PC-9 (cell line): ENCODE measurements at regions not wholly inside any gene's neighbourhood (a gene's known extent, or its start where the extent isn't known, plus 50 kb on each side); places are given as distances from the start of the nearest gene placed in this dataset.

Source experiments
- BruUV-seq: library from RNA; stranded (reverse); fragments of 400-500 nt; replicated peaks from 2 replicates; lab custom pipeline; 2021; lab: Mats Ljungman, UMichigan
- CTCF ChIA-PET: fragments of 300-600 bp; sonication (Branson Sonifier 250); formaldehyde crosslinking; loops from one replicate; lab custom pipeline; 2022; ENCODE audit warnings: antibody characterized with exemption; lab: Charles Lee
- POLR2A ChIA-PET: fragments of 300-600 bp; sonication (Branson Sonifier 250); formaldehyde crosslinking; loops from one replicate; lab custom pipeline; 2022; ENCODE audit warnings: antibody characterized with exemption; ENCODE audit not compliant: unreplicated experiment; lab: Charles Lee
- DNase-seq, 2 experiments: peaks; one replicate each; pipeline versions ENCODE4 v3.0.0 to v3.0.0-alpha.2; 2015 to 2022; ENCODE audit warnings: mixed read lengths in 1 of 2
- H2AFZ ChIP-seq: fragments of 200-600 bp; sonication (generic); 2 replicates; pipeline ENCODE4 v1.8.1; 2017; ENCODE audit warnings: antibody characterized with exemption
- H3F3A ChIP-seq: fragments of 200-600 bp; sonication (generic); 2 replicates; pipeline ENCODE4 v1.8.1; 2017; ENCODE audit warnings: antibody characterized with exemption, mild to moderate bottlenecking, low read depth; ENCODE audit not compliant: insufficient read depth
- H3K27ac ChIP-seq: fragments of 200-600 bp; sonication (generic); 2 replicates; pipeline ENCODE4 v1.6.1; 2016; ENCODE audit warnings: mixed run types
- H3K27me3 ChIP-seq: fragments of 200-600 bp; sonication (generic); 2 replicates; pipeline ENCODE4 v1.6.1; 2016; ENCODE audit warnings: low read depth, mixed run types; ENCODE audit not compliant: insufficient read depth
- H3K36me3 ChIP-seq: fragments of 200-600 bp; sonication (generic); 2 replicates; pipeline ENCODE4 v1.6.1; 2016; ENCODE audit warnings: low read depth, mixed run types
- H3K4me1 ChIP-seq: fragments of 200-600 bp; sonication (generic); replicated peaks from 2 replicates; pipeline ENCODE4 v1.6.1; 2016; ENCODE audit warnings: mixed run types; ENCODE audit not compliant: insufficient read depth
- H3K4me2 ChIP-seq: fragments of 200-600 bp; sonication (generic); 2 replicates; pipeline ENCODE4 v1.6.1; 2017; ENCODE audit warnings: mixed run types
- H3K4me3 ChIP-seq: fragments of 200-600 bp; sonication (generic); 2 replicates; pipeline ENCODE4 v1.6.1; 2016; ENCODE audit warnings: mixed run types
- H3K79me2 ChIP-seq: fragments of 200-600 bp; sonication (generic); 2 replicates; pipeline ENCODE4 v1.6.1; 2017; ENCODE audit warnings: low read depth, mixed run types
- H3K9me2 ChIP-seq: fragments of 200-600 bp; sonication (generic); 2 replicates; pipeline ENCODE4 v1.8.1; 2017; ENCODE audit warnings: mild to moderate bottlenecking; ENCODE audit not compliant: insufficient read depth
- H3K9me3 ChIP-seq: fragments of 200-600 bp; sonication (generic); 2 replicates; pipeline ENCODE4 v1.8.1; 2016; ENCODE audit warnings: low read depth; ENCODE audit not compliant: insufficient read depth
- H4K20me1 ChIP-seq: fragments of 200-600 bp; sonication (generic); 2 replicates; pipeline ENCODE4 v1.8.1; 2017; ENCODE audit not compliant: insufficient read depth
- EZH2 ChIP-seq: fragments of 200-600 bp; sonication (generic); IDR thresholded peaks from 2 replicates; pipeline ENCODE4 v1.8.0; 2017; ENCODE audit warnings: antibody characterized with exemption, low read depth
- intact Hi-C: fragments of 100-400 bp; cut with micrococcal nuclease; formaldehyde crosslinking; loops from one replicate; pipeline ENCODE4 v1.10.0; 2022; ENCODE audit not compliant: unreplicated experiment
- TF ChIP-seq, protein P1 (sequence below): fragments of 200-600 bp; sonication (generic); conservative IDR thresholded peaks from 2 replicates; pipeline ENCODE4 v1.6.1; 2017; ENCODE audit warnings: mixed run types, antibody characterized with exemption, mild to moderate bottlenecking, moderate library complexity

DNA sequence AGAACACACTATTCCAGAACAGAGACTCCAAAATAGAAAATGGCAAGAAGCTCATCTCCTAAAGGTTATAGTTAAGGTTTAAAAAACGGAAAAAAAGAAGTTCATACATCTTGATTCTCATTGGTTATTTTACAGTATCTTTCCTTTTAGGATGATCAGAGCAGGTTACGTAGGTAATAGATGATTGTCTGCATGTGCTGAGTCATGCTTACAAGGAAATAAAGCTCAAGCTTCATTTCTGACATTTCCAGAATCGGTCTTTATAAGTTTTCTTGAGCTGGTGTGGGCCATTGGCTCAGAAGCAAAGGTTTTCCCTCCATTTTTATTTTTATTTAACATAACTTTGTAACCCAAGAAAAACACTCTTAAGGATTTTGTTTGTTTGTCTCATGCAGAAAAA, 1030.3 kb upstream of the CDH8 start:
- Histone ChIP-seq H2AFZ (no peak overlapping the region), H3K4me3 (no peak overlapping the region), H3F3A (no peaks in the 10 kb centered on the region), H3K27me3 (no peaks in the 10 kb centered on the region), H3K79me2 (no peaks in the 10 kb centered on the region), H3K4me1 (no peaks in the 10 kb centered on the region), H4K20me1 (no peaks in the 10 kb centered on the region), H3K36me3 (no peaks in the 10 kb centered on the region), H3K9me2 (no peaks in the 10 kb centered on the region), H3K9me3 (no peaks in the 10 kb centered on the region), H3K27ac (no peak overlapping the region), H3K4me2 (0 out of 2 replicates have a peak overlapping the region, but pooled peaks have one; percentile 6)
- TF ChIP-seq, protein P1, sequence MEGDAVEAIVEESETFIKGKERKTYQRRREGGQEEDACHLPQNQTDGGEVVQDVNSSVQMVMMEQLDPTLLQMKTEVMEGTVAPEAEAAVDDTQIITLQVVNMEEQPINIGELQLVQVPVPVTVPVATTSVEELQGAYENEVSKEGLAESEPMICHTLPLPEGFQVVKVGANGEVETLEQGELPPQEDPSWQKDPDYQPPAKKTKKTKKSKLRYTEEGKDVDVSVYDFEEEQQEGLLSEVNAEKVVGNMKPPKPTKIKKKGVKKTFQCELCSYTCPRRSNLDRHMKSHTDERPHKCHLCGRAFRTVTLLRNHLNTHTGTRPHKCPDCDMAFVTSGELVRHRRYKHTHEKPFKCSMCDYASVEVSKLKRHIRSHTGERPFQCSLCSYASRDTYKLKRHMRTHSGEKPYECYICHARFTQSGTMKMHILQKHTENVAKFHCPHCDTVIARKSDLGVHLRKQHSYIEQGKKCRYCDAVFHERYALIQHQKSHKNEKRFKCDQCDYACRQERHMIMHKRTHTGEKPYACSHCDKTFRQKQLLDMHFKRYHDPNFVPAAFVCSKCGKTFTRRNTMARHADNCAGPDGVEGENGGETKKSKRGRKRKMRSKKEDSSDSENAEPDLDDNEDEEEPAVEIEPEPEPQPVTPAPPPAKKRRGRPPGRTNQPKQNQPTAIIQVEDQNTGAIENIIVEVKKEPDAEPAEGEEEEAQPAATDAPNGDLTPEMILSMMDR = no peak
- TF ChIP-seq EZH2 = no peak
- DNase-seq = no peak
- intact Hi-C loops = no loop called here
- POLR2A ChIA-PET = no interaction called here
- BruUV-seq = no TSS peak
- CTCF ChIA-PET = no interaction called here

DNA sequence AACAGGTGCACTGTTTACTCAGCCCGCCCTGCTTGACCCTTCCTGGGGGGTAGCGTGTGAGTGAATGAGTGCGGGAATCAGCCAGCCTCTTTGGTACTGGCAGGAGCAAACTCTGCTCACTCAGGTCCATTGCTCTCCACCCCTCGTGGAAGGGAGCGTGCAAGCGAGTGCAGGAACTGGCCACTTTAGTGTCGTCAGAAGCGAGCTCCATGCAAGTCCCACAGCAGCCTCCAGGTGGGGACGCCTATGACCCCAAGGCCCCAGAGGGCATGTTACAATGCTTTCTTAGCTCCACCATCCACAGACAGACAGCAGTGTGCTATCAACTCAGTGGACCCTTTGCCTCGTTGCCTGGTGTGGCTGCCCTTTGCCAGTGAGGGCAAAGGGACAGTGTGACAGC, 1025.1 kb upstream of the CDH8 start:
- DNase-seq = no peak
- TF ChIP-seq, protein P1 = no peak
- no peak for TF ChIP-seq EZH2
- ChIA-PET CTCF (no interaction called here), POLR2A (no interaction called here)
- H3K9me3 ChIP-seq = no peaks in the 10 kb centered on the region
- intact Hi-C loops = no loop called here
- H3K27me3 ChIP-seq = no peaks in the 10 kb centered on the region
- BruUV-seq = no TSS peak
- no peaks in the 10 kb centered on the region for H3F3A ChIP-seq
- H3K4me2 ChIP-seq = no peak overlapping the region
- H3K36me3 ChIP-seq = no peaks in the 10 kb centered on the region
- H3K4me3 ChIP-seq = no peak overlapping the region
- H3K27ac ChIP-seq = no peak overlapping the region
- H4K20me1 ChIP-seq = no peaks in the 10 kb centered on the region
- no peak overlapping the region for H2AFZ ChIP-seq
- no peaks in the 10 kb centered on the region for H3K79me2 ChIP-seq
- H3K4me1 ChIP-seq = no peaks in the 10 kb centered on the region
- H3K9me2 ChIP-seq = no peaks in the 10 kb centered on the region

DNA sequence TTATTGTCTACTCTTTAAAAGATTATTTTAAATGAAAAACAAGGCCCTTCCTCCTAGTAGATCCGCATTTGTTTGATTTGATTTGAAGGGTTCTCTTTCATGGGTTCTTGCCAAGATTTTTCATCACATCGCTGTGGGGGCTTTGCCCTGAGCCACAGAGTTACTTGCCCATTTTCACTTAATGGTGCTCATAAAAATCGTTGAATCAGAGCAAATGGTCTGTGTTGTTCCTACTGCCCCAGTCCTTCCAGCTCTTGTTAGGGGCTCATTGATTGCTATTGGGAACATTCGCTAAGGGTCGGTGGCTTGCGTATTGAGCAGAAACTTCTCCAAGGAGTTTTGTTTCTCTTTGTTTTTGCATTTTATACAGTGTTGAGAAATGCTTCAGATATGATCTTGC, 1023.4 kb upstream of the CDH8 start:
- Histone ChIP-seq H2AFZ (no peak overlapping the region), H3K4me3 (no peak overlapping the region), H3K4me2 (no peak overlapping the region), H3K79me2 (no peaks in the 10 kb centered on the region), H3K9me2 (no peaks in the 10 kb centered on the region), H3F3A (no peaks in the 10 kb centered on the region), H3K9me3 (no peaks in the 10 kb centered on the region), H3K27me3 (no peaks in the 10 kb centered on the region), H3K36me3 (no peaks in the 10 kb centered on the region), H4K20me1 (no peaks in the 10 kb centered on the region), H3K4me1 (no peaks in the 10 kb centered on the region), H3K27ac (no peak overlapping the region)
- ChIA-PET CTCF (no interaction called here), POLR2A (no interaction called here)
- BruUV-seq = no TSS peak
- intact Hi-C loops = no loop called here
- TF ChIP-seq, protein P1 = no peak
- no peak for TF ChIP-seq EZH2
- no peak for DNase-seq
